RWPE1 (cell line): ENCODE measurements at regions not wholly inside any gene's neighbourhood (a gene's known extent, or its start where the extent isn't known, plus 50 kb on each side); places are given as distances from the start of the nearest gene placed in this dataset.

Experiments
- CTCF ChIA-PET: fragments of 350-600 bp; sonication (Branson Sonifier 250); formaldehyde crosslinking; extraction: SDS; loops from one replicate; lab custom pipeline; 2021; lab: Yijun Ruan, JAX
- POLR2A ChIA-PET: fragments of 400-600 bp; formaldehyde crosslinking; extraction: SDS; loops from one replicate; lab custom pipeline; 2020; ENCODE audit warnings: antibody characterized with exemption; ENCODE audit not compliant: low non-redundant PET; lab: Yijun Ruan, JAX
- DNase-seq: peaks from one replicate; pipeline ENCODE4 v3.0.0; 2012; ENCODE audit warnings: low spot score
- H3K27ac ChIP-seq: fragments of 450-650 bp; 2 replicates; pipeline ENCODE4 v1.5.1; 2017
- TF ChIP-seq, protein P1 (sequence below): fragments of 450-650 bp; conservative IDR thresholded peaks from 2 replicates; pipeline ENCODE4 v1.5.1; 2017; ENCODE audit warnings: low read depth, mild to moderate bottlenecking

DNA sequence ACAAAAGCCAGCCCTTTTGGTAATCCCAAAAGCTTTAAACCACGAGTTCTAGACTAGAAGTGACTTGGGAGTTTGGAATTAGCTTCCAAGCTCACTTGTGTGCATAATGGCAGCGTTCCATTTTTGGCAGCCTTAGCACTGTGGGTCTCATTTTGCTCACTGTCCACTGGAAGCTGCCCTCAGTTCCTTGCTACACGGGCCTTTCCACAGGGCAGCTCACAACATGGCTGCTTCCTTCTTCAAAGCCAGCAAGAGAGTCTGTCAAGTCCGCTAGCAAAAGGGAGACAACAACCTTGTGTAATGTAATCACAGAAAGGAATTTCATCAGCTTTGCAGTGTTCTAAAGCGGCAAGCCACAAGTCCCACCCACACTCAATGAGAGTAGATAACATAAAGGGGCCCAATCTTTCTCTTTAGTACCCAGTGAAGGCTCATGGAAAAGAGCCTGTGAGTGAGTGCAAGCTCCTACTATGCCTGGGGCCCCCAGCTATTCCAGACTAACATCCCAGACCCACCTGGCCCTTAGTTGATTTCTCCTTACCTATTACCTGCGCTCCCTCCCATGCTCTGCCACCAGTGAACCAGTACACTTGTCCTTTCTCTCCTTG, 168.5 kb upstream of the FOXN2 start:
- TF ChIP-seq, protein P1, sequence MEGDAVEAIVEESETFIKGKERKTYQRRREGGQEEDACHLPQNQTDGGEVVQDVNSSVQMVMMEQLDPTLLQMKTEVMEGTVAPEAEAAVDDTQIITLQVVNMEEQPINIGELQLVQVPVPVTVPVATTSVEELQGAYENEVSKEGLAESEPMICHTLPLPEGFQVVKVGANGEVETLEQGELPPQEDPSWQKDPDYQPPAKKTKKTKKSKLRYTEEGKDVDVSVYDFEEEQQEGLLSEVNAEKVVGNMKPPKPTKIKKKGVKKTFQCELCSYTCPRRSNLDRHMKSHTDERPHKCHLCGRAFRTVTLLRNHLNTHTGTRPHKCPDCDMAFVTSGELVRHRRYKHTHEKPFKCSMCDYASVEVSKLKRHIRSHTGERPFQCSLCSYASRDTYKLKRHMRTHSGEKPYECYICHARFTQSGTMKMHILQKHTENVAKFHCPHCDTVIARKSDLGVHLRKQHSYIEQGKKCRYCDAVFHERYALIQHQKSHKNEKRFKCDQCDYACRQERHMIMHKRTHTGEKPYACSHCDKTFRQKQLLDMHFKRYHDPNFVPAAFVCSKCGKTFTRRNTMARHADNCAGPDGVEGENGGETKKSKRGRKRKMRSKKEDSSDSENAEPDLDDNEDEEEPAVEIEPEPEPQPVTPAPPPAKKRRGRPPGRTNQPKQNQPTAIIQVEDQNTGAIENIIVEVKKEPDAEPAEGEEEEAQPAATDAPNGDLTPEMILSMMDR: no peak
- H3K27ac ChIP-seq: no peak overlapping the region
- ChIA-PET POLR2A (no interaction called here), CTCF (interaction anchor here (0.5 kb wide), 1 partner anchor 163 kb away, joined by 4 read pairs; no protein-coding TSS in a partner anchor)
- no peak for DNase-seq

GRCh38 chr2:48146552-48146951, 167.9 kb upstream of the FOXN2 start:
- no peak for DNase-seq
- CTCF ChIA-PET: no interaction called here
- POLR2A ChIA-PET: no interaction called here

DNA sequence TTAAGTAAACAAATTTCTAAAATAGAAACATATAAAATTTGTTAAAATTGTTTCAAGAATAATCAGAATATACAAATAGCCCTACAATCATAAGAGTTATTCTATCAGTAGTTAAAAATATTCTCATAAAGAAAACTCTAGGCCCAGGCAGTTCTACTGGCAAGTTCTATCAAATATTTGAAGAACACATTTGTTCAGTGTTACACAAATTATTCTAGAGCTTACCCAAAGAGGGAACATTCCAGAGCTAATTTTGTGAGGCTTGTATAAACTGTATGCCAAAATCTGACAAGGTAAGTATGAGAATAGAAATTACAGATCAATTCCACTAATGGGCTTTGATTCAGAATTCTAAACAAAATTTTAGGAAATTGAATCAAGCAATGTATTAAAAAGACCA, 166.8 kb upstream of the FOXN2 start:
- TF ChIP-seq, protein P1: no peak
- POLR2A ChIA-PET: no interaction called here
- DNase-seq: no peak
- H3K27ac ChIP-seq: no peak overlapping the region
- CTCF ChIA-PET: no interaction called here

More at GRCh38 chr2:48146552-48146951, 167.9 kb upstream of the FOXN2 start:
- H3K27ac ChIP-seq: no peak overlapping the region
- TF ChIP-seq, protein P1: no peak

DNA sequence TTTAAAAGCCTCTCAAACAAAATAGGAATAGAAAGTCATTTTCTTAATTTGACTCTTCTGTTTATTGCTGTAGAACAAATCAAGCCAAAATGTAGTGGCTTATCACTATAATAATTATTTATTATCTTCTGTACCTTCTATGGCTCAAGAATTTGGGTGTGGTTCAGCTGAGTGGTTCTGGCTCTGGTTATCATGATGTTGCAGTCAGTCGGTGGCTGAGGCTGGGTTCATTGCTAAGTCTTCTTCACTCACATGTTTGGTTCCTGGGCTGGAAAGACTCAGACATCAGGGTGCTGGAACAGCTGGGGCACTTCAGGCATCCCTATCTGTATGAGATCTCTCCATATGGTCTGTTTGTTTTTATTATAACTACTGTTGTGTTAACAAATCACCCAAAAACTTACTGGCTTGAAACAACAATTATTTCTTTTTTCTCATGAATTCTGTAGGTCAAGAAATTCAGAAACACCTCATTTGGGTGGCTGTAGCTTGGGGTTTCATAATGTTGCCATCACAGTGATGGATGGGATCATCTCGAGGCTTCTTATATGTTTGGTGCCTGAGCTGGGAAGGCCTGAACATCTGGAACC, 165.5 kb upstream of the FOXN2 start:
- POLR2A ChIA-PET: no interaction called here
- H3K27ac ChIP-seq: no peak overlapping the region
- TF ChIP-seq, protein P1: no peak
- no peak for DNase-seq
- CTCF ChIA-PET: no interaction called here

DNA sequence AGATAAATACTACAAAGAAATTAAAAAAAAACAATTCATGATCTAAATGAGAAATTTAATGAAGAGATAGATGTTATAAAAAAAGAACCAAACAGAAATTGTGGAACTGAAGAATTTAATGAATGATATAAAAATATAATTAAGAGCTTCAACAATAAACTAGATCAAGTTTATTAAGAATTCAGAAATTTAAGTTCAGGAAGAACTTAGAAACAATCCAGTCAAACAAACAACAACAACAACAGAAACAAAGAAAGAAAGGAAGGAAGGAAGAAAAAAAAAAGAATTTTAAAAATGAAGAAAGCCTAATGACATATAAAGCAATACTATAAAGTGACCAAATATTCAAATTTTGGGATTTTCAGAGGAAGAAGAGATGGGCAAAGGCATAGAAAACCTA, 157.3 kb upstream of the FOXN2 start:
- TF ChIP-seq, protein P1: no peak
- ChIA-PET POLR2A (no interaction called here), CTCF (no interaction called here)
- no peak for DNase-seq
- H3K27ac ChIP-seq: no peak overlapping the region

- POLR2A ChIA-PET: no interaction called here
- CTCF ChIA-PET: no interaction called here
- DNase-seq: no peak
These were observed 152.9 kb upstream of the FOXN2 start for GRCh38 chr2:48161628-48162027.

More at GRCh38 chr2:48161628-48162027, 152.9 kb upstream of the FOXN2 start:
- no peak overlapping the region for H3K27ac ChIP-seq
- TF ChIP-seq, protein P1: no peak
